ENCODE measurements at regions not wholly inside any gene's neighbourhood (a gene's known extent, or its start where the extent isn't known, plus 50 kb on each side); places are given as distances from the start of the nearest gene placed in this dataset.

- Histone ChIP-seq H3K9ac (ENCODE audit: low read depth, low read length) (no peak overlapping the region), H3K36me3 (ENCODE audit: control insufficient read depth, insufficient read depth, low read length) (no peaks in the 10 kb centered on the region), H3K18ac (ENCODE audit: low read depth, low read length) (no peak overlapping the region), H2AFZ (replicated peaks; ENCODE audit: low read length, poor library complexity) (no peak overlapping the region), H4K8ac (ENCODE audit: low read depth in 2 of 2, low read length in 2 of 2) (no peak overlapping the region), H3K9me1 (ENCODE audit: insufficient read depth, low read length) (no peaks in the 10 kb centered on the region), H3K27me3 (ENCODE audit: control insufficient read depth, insufficient read depth, low read length) (no peaks in the 10 kb centered on the region), H3K4ac (ENCODE audit: low read depth, low read length) (no peak overlapping the region), H3K4me2 (ENCODE audit: low read depth, low read length) (no peak overlapping the region), H3K27ac (ENCODE audit: insufficient read depth, low read length) (no peak overlapping the region), H3K79me1 (ENCODE audit: low read depth in 1 of 2, low read length in 2 of 2) (no peaks in the 10 kb centered on the region), H4K91ac (ENCODE audit: insufficient read depth, low read depth, low read length) (no peak overlapping the region), H2BK20ac (ENCODE audit: low read depth, low read length) (no peak overlapping the region), H3K9me3 (ENCODE audit: control insufficient read depth, insufficient read depth, low read length) (no peaks in the 10 kb centered on the region), H2BK120ac (ENCODE audit: low read depth, low read length) (no peak overlapping the region), H3K56ac (ENCODE audit: extremely low read depth, insufficient read depth, low read length) (no peak overlapping the region), H2BK5ac (ENCODE audit: low read depth, low read length, poor library complexity, severe bottlenecking) (no peak overlapping the region), H4K20me1 (ENCODE audit: insufficient read depth, low read length) (no peaks in the 10 kb centered on the region), H3K4me3 (ENCODE audit: insufficient read depth, low read depth, low read length) (no peak overlapping the region), H2AK9ac (replicated peaks; ENCODE audit: low read depth, low read length, poor library complexity) (no peak overlapping the region), H3K23ac (ENCODE audit: low read depth, low read length) (no peak overlapping the region), H3K4me1 (ENCODE audit: control insufficient read depth, insufficient read depth, low read length) (no peaks in the 10 kb centered on the region), H2BK15ac (ENCODE audit: low read depth, low read length) (no peak overlapping the region), H4K5ac (ENCODE audit: low read depth, low read length) (no peak overlapping the region), H3K14ac (replicated peaks; ENCODE audit: low read depth, low read length) (no peak overlapping the region), H2AK5ac (ENCODE audit: low read depth, low read length) (no peak overlapping the region)
- ChIA-PET CTCF (no interaction called here), POLR2A (ENCODE audit: unreplicated experiment) (no interaction called here)
- DNase-seq = no peak
- no TSS peak for BruUV-seq (replicated peaks)
- WGBS, 2 experiments (ENCODE audit: extremely low coverage in 2 of 2, insufficient read length in 1 of 2) = no CpG with 5 or more reads among the region's 2 CpGs
- no peak for ATAC-seq (ENCODE audit: low read depth)
- intact Hi-C loops (cut with micrococcal nuclease) (no loop called here), dilution Hi-C loops (cut with HindIII; ENCODE audit: low sequenced_read_pairs, unreplicated experiment) (no loop called here), in situ Hi-C loops (cut with MboI; ENCODE audit: low sequenced_read_pairs) (no loop called here)
- TF ChIP-seq FOS (IDR thresholded peaks at IDR 0.05; ENCODE audit: low read depth, low read length) (no peak), POLR2A (IDR thresholded peaks at IDR 0.05; ENCODE audit: low read depth, low read length) (no peak), MAZ (IDR thresholded peaks at IDR 0.05; ENCODE audit: borderline replicate concordance, low read depth, low read length) (no peak), CTCF (conservative IDR thresholded peaks at IDR 0.05; ENCODE audit: low read depth, low read length) (no peak), NFE2L2 (IDR thresholded peaks at IDR 0.05; ENCODE audit: low read depth, low read length) (no peak), CHD1 (IDR thresholded peaks at IDR 0.05; ENCODE audit: low read depth, low read length) (no peak), RFX5 (IDR thresholded peaks at IDR 0.05; ENCODE audit: low read depth, low read length) (no peak), RAD21 (IDR thresholded peaks at IDR 0.05; ENCODE audit: low read length) (no peak)
- TF ChIP-seq, protein P1, sequence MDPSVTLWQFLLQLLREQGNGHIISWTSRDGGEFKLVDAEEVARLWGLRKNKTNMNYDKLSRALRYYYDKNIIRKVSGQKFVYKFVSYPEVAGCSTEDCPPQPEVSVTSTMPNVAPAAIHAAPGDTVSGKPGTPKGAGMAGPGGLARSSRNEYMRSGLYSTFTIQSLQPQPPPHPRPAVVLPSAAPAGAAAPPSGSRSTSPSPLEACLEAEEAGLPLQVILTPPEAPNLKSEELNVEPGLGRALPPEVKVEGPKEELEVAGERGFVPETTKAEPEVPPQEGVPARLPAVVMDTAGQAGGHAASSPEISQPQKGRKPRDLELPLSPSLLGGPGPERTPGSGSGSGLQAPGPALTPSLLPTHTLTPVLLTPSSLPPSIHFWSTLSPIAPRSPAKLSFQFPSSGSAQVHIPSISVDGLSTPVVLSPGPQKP (IDR thresholded peaks at IDR 0.05; ENCODE audit: borderline replicate concordance, low read depth, low read length) = no peak
Measured at GRCh38 chr5:175121457-175121856, 322.5 kb downstream of the DRD1 start.
